Common myeloid progenitor, CD34-positive (primary cell): ENCODE measurements at regions not wholly inside any gene's neighbourhood (a gene's known extent, or its start where the extent isn't known, plus 50 kb on each side); places are given as distances from the start of the nearest gene placed in this dataset.
"Not testable (repeated sequence)": the region's sequence is repeated elsewhere in the genome, so short reads cannot be mapped to it uniquely, and the experiment has no call there.

ENCODE experiments used
- CTCF ChIA-PET: fragments of 350-600 bp; sonication (Branson Sonifier 250); formaldehyde crosslinking; loops from one replicate; lab custom pipeline; 2021; ENCODE audit warnings: antibody characterized with exemption; lab: Charles Lee
- POLR2A ChIA-PET: fragments of 350-600 bp; sonication (Branson Sonifier 250); formaldehyde crosslinking; loops from one replicate; lab custom pipeline; 2021; ENCODE audit warnings: antibody characterized with exemption; lab: Charles Lee
- DNase-seq, 3 donors: peaks; one replicate each; pipeline versions ENCODE4 v3.0.0 to v3.0.0-alpha.2; 2013
- H3K27ac ChIP-seq, 2 experiments: 1 replicate in 1 of 2; 2 replicates in 1 of 2; pipeline ENCODE4 v1.7.0; 2013; ENCODE audit warnings: inconsistent platforms in 2 of 2, low read length in 2 of 2, mild to moderate bottlenecking in 2 of 2, low read depth in 1 of 2, moderate library complexity in 1 of 2; ENCODE audit not compliant: severe bottlenecking in 2 of 2, insufficient read depth in 1 of 2, poor library complexity in 1 of 2
- H3K27me3 ChIP-seq, 5 experiments: replicated peaks in 2 of 5; 1 replicate in 3 of 5; 2 replicates in 2 of 5; pipeline versions ENCODE4 v1.6.1 to v1.7.0; 2013; ENCODE audit warnings: low read length in 4 of 5, mild to moderate bottlenecking in 2 of 5, moderate library complexity in 2 of 5, inconsistent platforms in 1 of 5; ENCODE audit not compliant: insufficient read depth in 5 of 5, control insufficient read depth in 4 of 5
- H3K36me3 ChIP-seq, 4 experiments: 1 replicate in 2 of 4; 2 replicates in 2 of 4; pipeline versions ENCODE4 v1.6.1 to v1.7.0; 2013; ENCODE audit warnings: low read length in 3 of 4, control low read depth in 1 of 4, mild to moderate bottlenecking in 1 of 4; ENCODE audit not compliant: control insufficient read depth in 4 of 4, insufficient read depth in 4 of 4
- H3K4me1 ChIP-seq, 4 experiments: 1 replicate in 3 of 4; 2 replicates in 1 of 4; pipeline versions ENCODE4 v1.6.1 to v1.7.1; 2013; ENCODE audit warnings: low read length in 3 of 4, mild to moderate bottlenecking in 3 of 4, control low read depth in 1 of 4, inconsistent platforms in 1 of 4, moderate library complexity in 1 of 4; ENCODE audit not compliant: control insufficient read depth in 4 of 4, insufficient read depth in 4 of 4; ENCODE audit errors: control extremely low read depth in 1 of 4
- H3K4me3 ChIP-seq, 7 experiments: 1 replicate in 4 of 7; 2 replicates in 3 of 7; pipeline versions ENCODE4 v1.5.1 to v1.7.0; 2013; ENCODE audit warnings: mild to moderate bottlenecking in 7 of 7, low read length in 6 of 7, moderate library complexity in 6 of 7, inconsistent platforms in 2 of 7, low read depth in 2 of 7, control low read depth in 1 of 7; ENCODE audit not compliant: insufficient read depth in 4 of 7, control insufficient read depth in 1 of 7; ENCODE audit errors: extremely low read depth in 1 of 7
- H3K9me3 ChIP-seq, 5 experiments: 1 replicate in 4 of 5; 2 replicates in 1 of 5; pipeline versions ENCODE4 v1.6.1 to v1.7.1; 2013; ENCODE audit warnings: low read length in 4 of 5, mild to moderate bottlenecking in 2 of 5, inconsistent platforms in 1 of 5, low read depth in 1 of 5, moderate library complexity in 1 of 5; ENCODE audit not compliant: control insufficient read depth in 4 of 5, insufficient read depth in 2 of 5; ENCODE audit errors: control extremely low read depth in 1 of 5
- WGBS: methylation state at CpG from one replicate; pipeline ENCODE4 v1.1.5; 2013; ENCODE audit not compliant: insufficient coverage; 5-methylcytosine and 5-hydroxymethylcytosine counted together

- H3K27ac ChIP-seq, H3K4me3 ChIP-seq, H3K4me1 ChIP-seq, POLR2A ChIA-PET, DNase-seq, H3K9me3 ChIP-seq, H3K27me3 ChIP-seq, CTCF ChIA-PET, H3K36me3 ChIP-seq: not testable (repeated sequence)
- WGBS = no CpG with 5 or more reads among the region's 2 CpGs
Measured at GRCh38 chr2:131738533-131738932, 210.8 kb downstream of the CCDC74A start.

GRCh38 chr2:131738996-131739434 lies 211.3 kb downstream of the CCDC74A start:
- H3K4me1 ChIP-seq, H3K36me3 ChIP-seq, H3K27ac ChIP-seq, H3K9me3 ChIP-seq, DNase-seq, CTCF ChIA-PET, H3K27me3 ChIP-seq, H3K4me3 ChIP-seq, POLR2A ChIA-PET: not testable (repeated sequence)
- no CpG with 5 or more reads among the region's 1 CpG for WGBS

DNA sequence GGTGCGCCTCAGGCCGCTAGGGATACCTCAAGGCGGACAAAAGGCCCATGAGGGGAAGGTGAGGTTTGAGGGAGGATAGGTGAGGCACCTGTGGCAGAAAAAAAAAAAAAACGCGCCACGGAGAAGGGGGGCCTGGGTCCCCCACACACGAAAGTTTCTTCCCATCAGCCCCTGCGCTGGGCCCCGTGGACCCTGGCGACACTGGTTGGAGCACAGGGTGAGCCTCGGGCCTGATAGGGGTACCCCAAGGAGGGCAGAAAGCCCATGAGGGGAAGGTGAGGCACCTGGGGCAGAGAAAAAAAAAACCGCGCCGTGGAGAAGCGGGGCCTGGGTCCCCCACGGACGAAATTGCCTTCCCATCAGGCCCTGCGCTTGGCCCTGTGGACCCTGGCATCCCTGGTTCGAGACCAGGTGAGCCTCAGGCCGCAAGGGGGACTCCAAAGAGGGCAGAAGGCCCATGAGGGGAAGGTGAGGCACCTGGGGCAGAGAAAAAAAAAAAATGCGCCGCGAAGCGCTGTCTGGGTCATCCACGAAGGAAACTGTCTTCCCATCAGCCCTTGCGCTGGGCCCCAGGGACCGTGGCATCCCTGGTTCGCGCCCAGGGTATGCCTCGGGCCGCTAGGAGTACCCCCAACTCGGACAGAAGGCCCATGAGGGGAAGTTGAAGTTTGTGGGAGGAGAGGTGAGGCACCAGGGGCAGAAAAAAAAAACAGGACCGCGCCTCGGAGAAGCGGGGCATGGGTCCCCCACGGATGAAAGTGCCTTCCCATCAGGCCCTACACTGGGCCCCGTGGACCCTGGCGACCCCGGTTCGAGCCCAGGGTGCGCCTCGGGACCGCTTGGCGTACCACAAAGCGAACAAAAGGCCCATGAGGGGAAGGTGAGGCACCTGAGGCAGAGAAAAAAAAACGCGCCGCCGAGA lies 226.2 kb downstream of the CCDC74A start:
- Histone ChIP-seq H3K27ac (no peak overlapping the region), H3K9me3 (peaks cover 0 to 30% (median 11%) of the 10 kb centered on the region in 5 experiments), H3K36me3 (no peaks in the 10 kb centered on the region), H3K4me3 (no peak overlapping the region), H3K4me1 (no peaks in the 10 kb centered on the region), H3K27me3 (no peaks in the 10 kb centered on the region)
- ChIA-PET POLR2A (no interaction called here), CTCF (no interaction called here)
- 89% methylated on average over 42 of the region's 50 CpGs for WGBS
- no peak for DNase-seq

DNA sequence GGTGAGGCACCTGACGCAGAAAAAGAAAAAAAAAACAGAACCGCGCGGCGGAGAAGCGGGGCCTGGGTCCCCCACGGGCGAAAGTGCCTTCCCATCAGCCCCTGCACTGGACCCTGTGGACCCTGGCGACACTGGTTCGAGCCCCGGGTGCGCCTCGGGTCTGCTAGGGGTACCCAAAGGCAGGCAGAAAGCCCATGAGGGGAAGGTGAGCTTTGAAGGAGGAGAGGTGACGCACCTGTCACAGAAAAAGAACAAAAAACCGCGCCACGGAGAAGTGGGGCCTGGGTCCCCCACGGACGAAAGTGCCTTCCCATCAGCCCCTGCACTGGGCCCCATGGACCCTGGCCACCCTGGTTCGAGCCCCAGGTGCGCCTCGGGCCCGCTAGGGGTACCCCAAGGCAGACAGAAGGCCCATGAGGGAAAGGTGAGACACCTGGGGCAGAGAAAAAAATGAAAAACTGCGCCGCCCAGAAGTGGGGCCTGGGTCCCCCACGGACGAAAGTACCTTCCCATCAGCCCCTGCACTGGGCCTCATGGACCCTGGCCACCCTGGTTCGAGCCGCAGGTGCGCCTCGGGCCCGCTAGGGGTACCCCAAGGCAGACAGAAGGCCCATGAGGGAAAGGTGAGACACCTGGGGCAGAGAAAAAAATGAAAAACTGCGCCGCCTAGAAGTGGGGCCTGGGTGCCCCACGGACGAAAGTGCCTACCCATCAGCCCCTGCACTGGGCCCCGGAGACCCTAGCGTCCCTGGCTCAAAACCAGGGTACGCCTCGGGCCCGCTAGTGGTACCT lies 227.4 kb downstream of the CCDC74A start:
- Histone ChIP-seq H3K27ac (no peak overlapping the region), H3K4me1 (no peaks in the 10 kb centered on the region), H3K36me3 (no peaks in the 10 kb centered on the region), H3K27me3 (no peaks in the 10 kb centered on the region), H3K4me3 (no peak overlapping the region), H3K9me3 (peaks cover 0 to 30% (median 11%) of the 10 kb centered on the region in 5 experiments)
- CTCF ChIA-PET = interaction anchor here (0.7 kb wide), 1 partner anchor 390 kb away, joined by 3 read pairs; no protein-coding TSS in a partner anchor
- WGBS = 92% methylated on average over 33 of the region's 41 CpGs
- POLR2A ChIA-PET = no interaction called here
- DNase-seq = no peak

DNA sequence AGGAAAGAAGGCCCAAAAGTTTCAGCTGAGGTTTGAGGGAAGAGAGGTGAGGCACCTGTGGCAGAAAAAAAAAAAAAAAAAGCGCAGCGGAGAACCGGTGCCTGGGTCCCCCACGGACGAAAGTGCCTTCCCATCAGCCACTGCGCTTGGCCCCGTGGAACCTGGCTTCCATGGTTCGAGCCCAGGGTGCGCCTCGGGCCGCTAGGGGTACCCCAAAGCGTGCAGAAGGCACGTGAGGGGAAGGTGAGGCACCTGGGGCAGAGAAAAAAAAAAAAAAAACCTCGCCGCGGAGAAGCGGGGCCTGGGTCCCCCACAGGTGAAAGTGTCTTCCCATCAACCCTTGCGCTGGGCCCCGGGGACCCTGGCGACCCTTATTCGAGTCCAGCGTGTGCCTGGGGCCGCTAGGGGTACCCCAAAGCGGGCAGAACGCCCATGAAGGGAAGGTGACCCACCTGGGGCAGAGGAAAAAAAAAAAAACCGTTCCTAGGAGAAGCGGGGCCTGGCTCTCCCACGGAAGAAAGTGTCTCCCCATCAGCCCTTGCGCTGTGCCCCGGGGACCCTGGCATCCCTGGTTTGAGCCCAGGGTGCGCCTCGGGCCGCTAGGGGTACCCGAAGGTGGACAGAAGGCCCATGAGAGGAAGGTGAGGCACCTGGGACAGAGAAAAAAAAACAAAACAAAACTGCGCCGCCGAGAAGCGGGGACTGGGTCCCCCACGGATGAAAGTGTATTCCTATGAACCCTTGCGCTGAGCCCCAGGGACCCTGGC lies 228.6 kb downstream of the CCDC74A start:
- Histone ChIP-seq H3K27ac (no peak overlapping the region), H3K9me3 (peaks cover 0 to 30% (median 11%) of the 10 kb centered on the region in 5 experiments), H3K4me3 (no peak overlapping the region), H3K27me3 (no peaks in the 10 kb centered on the region), H3K4me1 (no peaks in the 10 kb centered on the region), H3K36me3 (no peaks in the 10 kb centered on the region)
- POLR2A ChIA-PET = no interaction called here
- WGBS = 95% methylated on average over 29 of the region's 40 CpGs
- CTCF ChIA-PET = interaction anchor here (0.7 kb wide), 1 partner anchor 392 kb away, joined by 3 read pairs; no protein-coding TSS in a partner anchor
- no peak for DNase-seq

- H3K4me1 ChIP-seq, CTCF ChIA-PET, H3K27me3 ChIP-seq, DNase-seq, POLR2A ChIA-PET, H3K4me3 ChIP-seq, H3K36me3 ChIP-seq, H3K27ac ChIP-seq: not testable (repeated sequence)
- WGBS = 100% methylated on average over 4 of the region's 4 CpGs
- H3K9me3 ChIP-seq = peaks cover 0 to 26% (median 11%) of the 10 kb centered on the region in 5 experiments
Measured at GRCh38 chr2:131758941-131759340, 231.3 kb downstream of the CCDC74A start.
